GM19397 (cell line): ENCODE measurements at regions not wholly inside any gene's neighbourhood (a gene's known extent, or its start where the extent isn't known, plus 50 kb on each side); places are given as distances from the start of the nearest gene placed in this dataset.

ENCODE experiments used
- ATAC-seq: cut with Tn5 transposase; IDR thresholded peaks from one replicate; pipeline ENCODE4 v1.9.1; 2021; ENCODE audit warnings: mild to moderate bottlenecking, moderate library complexity; ENCODE audit not compliant: unreplicated experiment

- no peak for ATAC-seq
These were observed 267.7 kb downstream of the XXYLT1 start for GRCh38 chr3:195003006-195003892.

- ATAC-seq = no peak
These were observed 267.1 kb downstream of the XXYLT1 start for GRCh38 chr3:195003893-195004289.

GRCh38 chr3:195004512-195005250 lies 266.3 kb downstream of the XXYLT1 start:
- ATAC-seq = no peak

- ATAC-seq = no peak
These were observed 265.7 kb downstream of the XXYLT1 start for GRCh38 chr3:195005251-195005620.

- no peak for ATAC-seq
These were observed 265.0 kb downstream of the XXYLT1 start for GRCh38 chr3:195005759-195006510.

- ATAC-seq = no peak
These were observed 263.8 kb downstream of the XXYLT1 start for GRCh38 chr3:195007151-195007550.

GRCh38 chr3:195007766-195008165 lies 263.2 kb downstream of the XXYLT1 start:
- no peak for ATAC-seq

- no peak for ATAC-seq
These were observed 262.1 kb downstream of the XXYLT1 start for GRCh38 chr3:195008816-195009215.

GRCh38 chr3:195009616-195010015 lies 261.3 kb downstream of the XXYLT1 start:
- no peak for ATAC-seq

- ATAC-seq = no peak
These were observed 260.3 kb downstream of the XXYLT1 start for GRCh38 chr3:195010551-195011100.

GRCh38 chr3:195011231-195011834 lies 259.6 kb downstream of the XXYLT1 start:
- ATAC-seq = no peak

GRCh38 chr3:195012100-195012499 lies 258.9 kb downstream of the XXYLT1 start:
- no peak for ATAC-seq

GRCh38 chr3:195012571-195012970 lies 258.4 kb downstream of the XXYLT1 start:
- no peak for ATAC-seq

- no peak for ATAC-seq
These were observed 257.3 kb downstream of the XXYLT1 start for GRCh38 chr3:195013411-195014361.

- ATAC-seq = no peak
These were observed 255.9 kb downstream of the XXYLT1 start for GRCh38 chr3:195015021-195015420.

GRCh38 chr3:195017151-195017550 lies 253.8 kb downstream of the XXYLT1 start:
- ATAC-seq = no peak
